HG03139 (cell line): ENCODE measurements at regions not wholly inside any gene's neighbourhood (a gene's known extent, or its start where the extent isn't known, plus 50 kb on each side); places are given as distances from the start of the nearest gene placed in this dataset.
"Not testable (repeated sequence)": the region's sequence is repeated elsewhere in the genome, so short reads cannot be mapped to it uniquely, and the experiment has no call there.

Experiments
- ATAC-seq: cut with Tn5 transposase; IDR thresholded peaks from one replicate; pipeline ENCODE4 v1.9.1; 2021; ENCODE audit not compliant: unreplicated experiment

DNA sequence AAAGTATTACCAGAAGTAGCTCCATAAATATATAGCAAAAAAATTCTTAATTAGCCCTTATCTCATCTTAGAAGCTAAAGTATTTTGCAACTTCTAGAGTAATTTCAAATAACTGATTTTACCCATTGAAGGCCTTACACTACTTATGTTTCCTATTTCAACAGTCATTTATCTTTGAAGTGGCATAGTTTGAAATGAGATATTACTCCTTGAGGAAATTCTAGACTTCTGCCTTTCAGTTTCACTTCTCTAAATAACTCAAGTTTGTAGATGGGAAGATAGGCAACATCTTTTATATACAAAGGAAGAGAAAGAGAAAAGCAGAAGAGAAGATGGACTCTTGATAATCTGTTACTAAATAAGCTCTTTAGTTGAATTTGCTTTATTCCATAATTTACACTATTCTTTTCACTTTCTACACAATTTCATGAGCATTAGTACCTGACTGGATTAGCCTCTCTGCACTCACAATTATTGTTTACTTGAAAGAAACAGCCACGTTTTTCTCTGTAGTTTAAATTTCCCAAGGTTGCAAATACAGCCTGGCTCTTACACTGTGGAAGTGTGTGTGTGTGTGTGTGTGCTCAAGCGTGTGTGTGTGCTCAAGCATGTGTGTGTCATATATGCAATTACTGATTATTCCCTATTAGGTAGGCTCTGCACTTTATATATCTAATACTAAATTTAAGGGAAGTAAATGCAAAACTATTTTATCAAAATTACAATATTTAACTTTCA lies 60.6 kb upstream of the EMB start:
- ATAC-seq: peak; percentile 98

- ATAC-seq: not testable (repeated sequence)
Measured at GRCh38 chr5:50513028-50513457, 72.0 kb upstream of the EMB start.

- ATAC-seq: not testable (repeated sequence)
Measured at GRCh38 chr5:50521060-50521459, 80.0 kb upstream of the EMB start.

DNA sequence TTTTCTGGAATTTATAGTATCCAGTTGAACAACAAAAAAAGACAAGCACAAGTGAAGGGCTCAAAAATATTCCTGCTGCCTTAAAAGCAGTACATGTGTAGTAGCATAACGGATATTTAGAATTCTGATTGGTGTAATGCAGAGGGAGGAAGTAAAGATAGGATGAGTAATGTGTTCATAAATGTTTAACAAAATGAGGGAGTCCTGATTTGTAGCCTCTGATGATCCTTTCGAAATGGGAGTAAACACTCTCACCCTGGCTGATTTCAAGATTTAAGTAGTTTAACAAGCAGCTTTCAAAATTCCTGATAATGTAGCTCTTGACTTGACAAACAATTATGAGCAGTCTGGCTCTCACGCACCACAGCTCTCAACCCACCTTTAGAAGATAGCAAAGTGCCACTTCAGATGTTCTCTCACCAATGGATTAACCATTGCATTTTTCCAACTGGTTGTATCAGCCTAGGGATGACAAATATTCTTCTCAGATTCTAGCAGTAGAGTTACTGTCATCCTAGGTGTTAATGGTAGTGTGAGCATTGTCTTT lies 86.5 kb upstream of the EMB start:
- ATAC-seq: not testable (repeated sequence)

- ATAC-seq: no peak
Measured at GRCh38 chr5:50535393-50535792, 94.3 kb upstream of the EMB start.

GRCh38 chr5:50537534-50537933 lies 96.4 kb upstream of the EMB start:
- ATAC-seq: peak; percentile 56

DNA sequence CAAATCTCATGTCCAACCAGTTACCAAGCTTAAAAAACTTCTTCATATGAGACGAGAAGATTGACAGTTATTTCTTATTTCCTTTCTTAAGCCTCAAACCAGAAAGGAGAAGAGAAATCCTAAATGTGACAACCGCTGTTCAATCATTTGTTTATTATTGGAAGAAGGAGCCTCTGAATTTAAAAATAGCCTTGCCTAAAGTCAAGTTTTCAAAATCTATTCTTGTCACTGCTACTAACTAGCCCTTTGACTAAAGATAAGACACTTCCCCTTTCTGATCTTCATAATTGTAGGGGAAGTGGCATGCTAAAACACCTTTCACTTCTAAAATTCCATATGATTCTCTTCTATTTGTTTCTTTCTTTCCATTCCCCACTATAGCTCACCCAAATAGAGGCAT lies 106.2 kb upstream of the EMB start:
- peak; percentile 71 for ATAC-seq

DNA sequence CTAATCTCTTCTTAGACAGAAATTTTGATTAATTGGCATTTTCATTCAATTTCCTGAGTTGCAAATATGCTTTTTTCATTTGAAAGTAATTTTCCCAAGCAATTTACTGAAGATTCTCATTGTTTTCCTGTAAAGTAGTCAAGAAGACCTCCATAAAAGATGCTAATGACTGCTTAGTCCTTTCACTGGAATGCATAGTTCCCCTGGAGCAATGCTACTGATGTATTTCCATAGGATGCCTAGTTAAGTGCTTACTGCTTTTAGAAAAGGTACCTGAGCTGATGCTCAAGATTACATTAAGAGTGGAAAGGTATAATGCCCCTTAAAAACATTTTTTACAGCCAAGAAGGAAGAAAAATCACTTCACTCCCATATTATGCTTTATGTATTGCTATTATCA lies 109.2 kb upstream of the EMB start:
- no peak for ATAC-seq

GRCh38 chr5:50550993-50551392 lies 109.9 kb upstream of the EMB start:
- ATAC-seq: no peak

DNA sequence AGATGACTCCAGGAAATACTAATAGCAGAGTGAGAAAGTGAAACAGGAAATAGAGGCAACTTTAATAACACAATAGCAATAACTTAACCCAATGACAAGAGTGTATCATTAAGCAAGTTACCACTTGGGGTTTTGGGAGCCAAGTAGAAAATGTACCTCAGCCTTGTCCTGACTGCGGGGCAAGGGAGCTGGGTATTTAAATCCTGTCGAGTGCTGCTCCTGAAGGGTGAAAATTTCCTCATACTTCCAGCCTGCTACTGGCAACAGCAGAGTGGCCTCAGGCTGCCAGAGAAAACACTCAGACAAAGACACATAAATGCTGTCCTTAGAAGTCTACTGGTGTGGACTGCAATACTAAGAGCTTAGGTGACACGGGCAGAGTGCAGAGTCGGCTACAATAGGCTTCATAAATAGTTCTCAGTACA lies 112.5 kb upstream of the EMB start:
- ATAC-seq: no peak

- not testable (repeated sequence) for ATAC-seq
Measured at GRCh38 chr5:50558640-50559039, 107.8 kb upstream of the PARP8 start.

GRCh38 chr5:50559955-50560354 lies 106.5 kb upstream of the PARP8 start:
- ATAC-seq: no peak

DNA sequence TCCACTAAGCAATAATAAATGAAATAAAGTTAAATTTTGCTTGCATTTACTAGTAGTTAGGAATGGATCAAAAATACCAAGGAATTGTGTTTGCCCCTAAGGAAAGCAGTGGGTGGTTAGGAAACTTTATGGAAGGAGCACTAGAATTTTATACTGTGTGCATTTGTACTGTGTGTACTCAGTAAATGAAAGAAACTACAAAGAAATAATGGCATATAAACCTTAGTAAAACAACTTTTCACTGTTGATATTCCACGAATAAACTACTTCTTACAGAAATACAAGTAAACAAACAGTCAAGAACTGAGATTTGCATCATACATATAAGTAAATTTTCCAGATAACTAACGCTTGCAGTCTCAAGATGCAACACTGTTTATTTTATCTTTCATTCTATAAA lies 103.7 kb upstream of the PARP8 start:
- no peak for ATAC-seq

GRCh38 chr5:50564079-50564478 lies 102.4 kb upstream of the PARP8 start:
- ATAC-seq: peak; percentile 88

GRCh38 chr5:50564558-50564957 lies 101.9 kb upstream of the PARP8 start:
- no peak for ATAC-seq

GRCh38 chr5:50574121-50574520 lies 92.3 kb upstream of the PARP8 start:
- no peak for ATAC-seq

DNA sequence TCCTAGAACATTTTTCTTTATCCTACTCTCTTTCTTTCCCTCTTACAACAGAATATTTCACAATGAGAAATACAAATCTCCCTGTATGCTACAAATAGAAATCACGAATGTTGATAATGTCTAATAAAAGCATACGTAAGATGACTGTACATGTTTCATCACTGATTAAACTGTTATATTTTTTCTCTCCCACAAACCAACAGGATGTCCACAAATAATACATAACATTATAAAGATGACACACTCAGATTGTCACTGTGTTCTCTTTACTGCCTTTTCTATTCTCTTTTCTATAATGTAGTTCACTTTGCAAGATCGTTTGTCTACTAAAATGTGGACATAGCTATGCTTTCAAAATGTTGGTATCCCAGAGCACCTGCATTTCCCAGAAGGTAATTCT lies 90.7 kb upstream of the PARP8 start:
- no peak for ATAC-seq

GRCh38 chr5:50576265-50576664 lies 90.2 kb upstream of the PARP8 start:
- ATAC-seq: no peak

GRCh38 chr5:50576686-50577256 lies 89.7 kb upstream of the PARP8 start:
- no peak for ATAC-seq

DNA sequence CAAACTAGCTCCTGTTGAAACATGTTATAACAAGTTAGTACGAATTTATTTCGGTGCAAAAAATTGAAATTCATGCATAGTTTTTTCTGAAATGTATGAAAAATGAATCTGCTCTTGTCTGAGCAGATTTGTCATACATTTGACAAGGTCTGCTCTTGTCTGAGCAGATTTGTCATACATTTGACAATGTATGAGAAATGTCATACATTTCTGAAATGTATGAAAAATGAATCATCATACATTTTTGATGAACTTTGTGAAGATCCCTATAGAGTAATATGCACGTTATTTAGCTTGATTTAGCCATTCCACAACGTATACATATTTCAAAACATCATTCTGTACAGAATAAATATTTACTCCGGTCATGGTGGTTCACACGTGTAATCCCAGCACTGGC lies 85.9 kb upstream of the PARP8 start:
- ATAC-seq: no peak

DNA sequence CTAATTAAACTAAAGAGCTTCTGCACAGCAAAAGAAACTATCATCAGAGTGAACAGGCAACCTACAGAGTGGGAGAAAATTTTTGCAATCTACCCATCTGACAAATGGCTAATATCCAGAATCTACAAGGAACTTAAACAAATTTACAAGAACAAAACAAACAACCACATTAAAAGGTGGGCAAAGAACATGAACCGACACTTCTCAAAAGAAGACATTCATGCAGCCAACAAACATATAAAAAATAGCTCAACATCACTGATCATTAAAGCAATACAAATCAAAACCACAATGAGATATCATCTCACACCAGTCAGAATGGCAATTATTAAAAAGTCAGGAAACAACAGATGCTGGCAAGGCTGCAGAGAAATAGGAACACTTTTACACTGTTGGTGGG lies 84.6 kb upstream of the PARP8 start:
- not testable (repeated sequence) for ATAC-seq

GRCh38 chr5:50582699-50583098 lies 83.7 kb upstream of the PARP8 start:
- no peak for ATAC-seq
